IMR-90 (cell line): ENCODE measurements at regions not wholly inside any gene's neighbourhood (a gene's known extent, or its start where the extent isn't known, plus 50 kb on each side); places are given as distances from the start of the nearest gene placed in this dataset.

ENCODE experiments used
- ATAC-seq: fragments of 200-7000 bp; cut with Tn5 transposase; 2 replicates; pipeline ENCODE4 v1.9.1; 2020; ENCODE audit warnings: low read depth, mild to moderate bottlenecking, moderate library complexity
- BruUV-seq: library from RNA; stranded (reverse); fragments of 400-500 nt; replicated peaks from 2 replicates; lab custom pipeline; 2021; lab: Mats Ljungman, UMichigan
- CTCF ChIA-PET: fragments of 300-600 bp; formaldehyde crosslinking; extraction: SDS; loops from one replicate; lab custom pipeline; 2021; ENCODE audit warnings: antibody characterized with exemption; lab: Yijun Ruan, JAX
- POLR2A ChIA-PET: fragments of 300-600 bp; sonication (Branson Sonifier 250); formaldehyde crosslinking; loops from one replicate; lab custom pipeline; 2022; ENCODE audit warnings: antibody characterized with exemption; ENCODE audit not compliant: unreplicated experiment; lab: Charles Lee
- DNase-seq: peaks from one replicate; pipeline ENCODE4 v3.0.0; 2013
- H2AFZ ChIP-seq: replicated peaks from 2 replicates; pipeline ENCODE3; 2013; ENCODE audit warnings: low read length, mild to moderate bottlenecking; ENCODE audit not compliant: poor library complexity
- H2AK5ac ChIP-seq: 2 replicates; pipeline ENCODE4 v1.6.1; 2013; ENCODE audit warnings: low read depth, low read length, inconsistent platforms
- H2AK9ac ChIP-seq: replicated peaks from 2 replicates; pipeline ENCODE3; 2013; ENCODE audit warnings: mild to moderate bottlenecking, low read depth, low read length, moderate library complexity; ENCODE audit not compliant: poor library complexity
- H2BK120ac ChIP-seq: 2 replicates; pipeline ENCODE4 v1.6.1; 2013; ENCODE audit warnings: low read depth, low read length, inconsistent platforms
- H2BK15ac ChIP-seq: 3 replicates; pipeline ENCODE4 v1.6.1; 2013; ENCODE audit warnings: low read depth, low read length, inconsistent platforms
- H2BK20ac ChIP-seq: 2 replicates; pipeline ENCODE4 v1.6.1; 2013; ENCODE audit warnings: low read depth, mild to moderate bottlenecking, inconsistent platforms, low read length, moderate library complexity
- H2BK5ac ChIP-seq: 2 replicates; pipeline ENCODE4 v1.6.1; 2013; ENCODE audit warnings: mild to moderate bottlenecking, low read depth, low read length, inconsistent platforms; ENCODE audit not compliant: poor library complexity, severe bottlenecking
- H3K14ac ChIP-seq: replicated peaks from 2 replicates; pipeline ENCODE4 v1.6.1; 2013; ENCODE audit warnings: low read depth, low read length, inconsistent platforms
- H3K18ac ChIP-seq: 2 replicates; pipeline ENCODE4 v1.6.1; 2013; ENCODE audit warnings: low read depth, low read length, control low read depth
- H3K23ac ChIP-seq: 2 replicates; pipeline ENCODE4 v1.6.1; 2013; ENCODE audit warnings: low read depth, low read length, inconsistent platforms
- H3K27ac ChIP-seq: 2 replicates; pipeline ENCODE4 v1.5.1; 2013; ENCODE audit warnings: mild to moderate bottlenecking, control low read depth, low read length; ENCODE audit not compliant: insufficient read depth
- H3K27me3 ChIP-seq: 2 replicates; pipeline ENCODE4 v1.6.1; 2013; ENCODE audit warnings: low read length; ENCODE audit not compliant: control insufficient read depth, insufficient read depth
- H3K36me3 ChIP-seq: 2 replicates; pipeline ENCODE4 v1.6.1; 2013; ENCODE audit warnings: low read length, mixed read lengths; ENCODE audit not compliant: control insufficient read depth, insufficient read depth
- H3K4ac ChIP-seq: 2 replicates; pipeline ENCODE4 v1.6.1; 2013; ENCODE audit warnings: low read depth, low read length, inconsistent platforms
- H3K4me1 ChIP-seq: 2 replicates; pipeline ENCODE4 v1.6.1; 2013; ENCODE audit warnings: low read length, mixed read lengths; ENCODE audit not compliant: control insufficient read depth, insufficient read depth
- H3K4me2 ChIP-seq: 2 replicates; pipeline ENCODE4 v1.6.1; 2013; ENCODE audit warnings: low read depth, mild to moderate bottlenecking, control low read depth, low read length, moderate library complexity
- H3K4me3 ChIP-seq: 2 replicates; pipeline ENCODE4 v1.5.1; 2013; ENCODE audit warnings: low read depth, mild to moderate bottlenecking, control low read depth, low read length, moderate library complexity; ENCODE audit not compliant: insufficient read depth
- H3K56ac ChIP-seq: 2 replicates; pipeline ENCODE4 v1.6.1; 2013; ENCODE audit warnings: low read length, inconsistent platforms; ENCODE audit not compliant: insufficient read depth; ENCODE audit errors: extremely low read depth
- H3K79me1 ChIP-seq, 2 experiments: 2 replicates each; pipeline ENCODE4 v1.6.1; 2013; ENCODE audit warnings: low read length in 2 of 2, inconsistent platforms in 1 of 2, low read depth in 1 of 2
- H3K9ac ChIP-seq: 2 replicates; pipeline ENCODE4 v1.6.1; 2013; ENCODE audit warnings: low read depth, low read length, control low read depth
- H3K9me1 ChIP-seq: 2 replicates; pipeline ENCODE4 v1.6.1; 2013; ENCODE audit warnings: low read length, inconsistent platforms; ENCODE audit not compliant: insufficient read depth
- H3K9me3 ChIP-seq: 2 replicates; pipeline ENCODE4 v1.6.1; 2013; ENCODE audit warnings: low read length; ENCODE audit not compliant: control insufficient read depth, insufficient read depth
- H4K20me1 ChIP-seq: 2 replicates; pipeline ENCODE4 v1.6.1; 2013; ENCODE audit warnings: low read length, inconsistent platforms; ENCODE audit not compliant: insufficient read depth
- H4K5ac ChIP-seq: 2 replicates; pipeline ENCODE4 v1.6.1; 2013; ENCODE audit warnings: mild to moderate bottlenecking, low read depth, low read length, control low read depth
- H4K8ac ChIP-seq, 2 experiments: 2 replicates each; pipeline ENCODE4 v1.6.1; 2013; ENCODE audit warnings: low read depth in 2 of 2, low read length in 2 of 2, control low read depth in 1 of 2, inconsistent platforms in 1 of 2
- H4K91ac ChIP-seq: 2 replicates; pipeline ENCODE4 v1.6.1; 2013; ENCODE audit warnings: low read depth, low read length, inconsistent platforms; ENCODE audit not compliant: insufficient read depth
- BHLHE40 ChIP-seq: fragments of 150-350 bp; IDR thresholded peaks from 2 replicates; pipeline ENCODE4 v1.6.1; 2016; ENCODE audit warnings: mild to moderate bottlenecking, low read depth, low read length
- CEBPB ChIP-seq: IDR thresholded peaks from 2 replicates; pipeline ENCODE4 v1.6.1; 2012; ENCODE audit warnings: low read depth, low read length, improper control_type of control experiment
- CHD1 ChIP-seq: IDR thresholded peaks from 2 replicates; pipeline ENCODE4 v1.6.1; 2012; ENCODE audit warnings: low read depth, low read length, improper control_type of control experiment
- FOS ChIP-seq: fragments of 150-350 bp; IDR thresholded peaks from 2 replicates; pipeline ENCODE4 v1.6.1; 2016; ENCODE audit warnings: low read depth, low read length
- MAFK ChIP-seq: IDR thresholded peaks from 2 replicates; pipeline ENCODE4 v1.6.1; 2012; ENCODE audit warnings: low read depth, low read length, improper control_type of control experiment
- RFX5 ChIP-seq: IDR thresholded peaks from 2 replicates; pipeline ENCODE4 v1.8.0; 2012; ENCODE audit warnings: low read depth, mild to moderate bottlenecking, low read length, moderate library complexity
- WGBS, 2 experiments: methylation state at CpG; one replicate each; pipeline versions ENCODE4 v1.1.5 to v1.1.7; 2013; ENCODE audit warnings: missing lambda C conversion rate in 2 of 2; ENCODE audit not compliant: insufficient read length in 1 of 2; ENCODE audit errors: extremely low coverage in 2 of 2; 5-methylcytosine and 5-hydroxymethylcytosine counted together
- dilution Hi-C: fragments of 300-500 bp; cut with HindIII; formaldehyde crosslinking; loops from one replicate; pipeline ENCODE4 v1.14.3; 2018; ENCODE audit warnings: low sequenced_read_pairs; ENCODE audit not compliant: unreplicated experiment
- in situ Hi-C: fragments of 300-500 bp; cut with MboI; formaldehyde crosslinking; loops from 3 replicates; pipeline ENCODE4 v1.14.3; 2019; ENCODE audit warnings: low sequenced_read_pairs, inconsistent platforms, mixed read lengths
- intact Hi-C: fragments of 100-400 bp; cut with micrococcal nuclease; formaldehyde crosslinking; loops from 2 replicates; pipeline ENCODE4 v1.10.0; 2022
- TF ChIP-seq, protein P1 (sequence below): fragments of 150-350 bp; IDR thresholded peaks from 2 replicates; pipeline ENCODE4 v1.6.1; 2016; ENCODE audit warnings: low read depth, mild to moderate bottlenecking, low read length, moderate library complexity, borderline replicate concordance

DNA sequence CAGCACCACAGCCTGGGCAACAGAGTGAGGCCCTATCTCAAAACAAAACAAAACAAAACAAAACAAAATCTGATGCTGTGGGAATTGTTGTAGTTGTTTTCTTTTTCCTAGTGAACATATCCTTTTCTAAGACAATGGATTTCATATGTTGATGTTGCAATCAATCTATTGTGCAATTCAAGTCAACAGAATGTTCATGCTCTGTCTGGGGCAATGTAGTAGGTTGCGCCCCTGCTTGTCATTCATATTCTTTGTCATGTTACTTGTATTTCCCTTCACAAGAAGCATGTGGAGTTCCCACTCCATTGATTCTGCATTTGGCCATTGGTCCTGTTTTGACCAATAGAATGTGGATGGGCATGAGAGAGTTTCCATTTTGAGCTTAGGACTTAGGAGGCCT, 223.9 kb downstream of the DUSP10 start:
- Histone ChIP-seq H2BK15ac (no peak overlapping the region), H3K4me1 (no peaks in the 10 kb centered on the region), H3K4me3 (no peak overlapping the region), H3K9me1 (no peaks in the 10 kb centered on the region), H3K36me3 (no peaks in the 10 kb centered on the region), H2AFZ (no peak overlapping the region), H4K8ac (no peak overlapping the region), H3K18ac (no peak overlapping the region), H4K20me1 (no peaks in the 10 kb centered on the region), H3K27me3 (no peaks in the 10 kb centered on the region), H2AK5ac (no peak overlapping the region), H3K9ac (no peak overlapping the region), H4K5ac (no peak overlapping the region), H2BK120ac (no peak overlapping the region), H3K4ac (no peak overlapping the region), H3K23ac (no peak overlapping the region), H2BK20ac (no peak overlapping the region), H2AK9ac (no peak overlapping the region), H3K4me2 (no peak overlapping the region), H3K14ac (no peak overlapping the region), H2BK5ac (no peak overlapping the region), H3K27ac (no peak overlapping the region), H4K91ac (no peak overlapping the region), H3K79me1 (no peaks in the 10 kb centered on the region), H3K9me3 (no peaks in the 10 kb centered on the region), H3K56ac (no peak overlapping the region)
- dilution Hi-C loops (no loop called here), in situ Hi-C loops (no loop called here), intact Hi-C loops (no loop called here)
- no peak for DNase-seq
- no TSS peak for BruUV-seq
- POLR2A ChIA-PET = no interaction called here
- CTCF ChIA-PET = no interaction called here
- WGBS, 2 experiments = no CpG with 5 or more reads among the region's 1 CpG
- TF ChIP-seq, protein P1, sequence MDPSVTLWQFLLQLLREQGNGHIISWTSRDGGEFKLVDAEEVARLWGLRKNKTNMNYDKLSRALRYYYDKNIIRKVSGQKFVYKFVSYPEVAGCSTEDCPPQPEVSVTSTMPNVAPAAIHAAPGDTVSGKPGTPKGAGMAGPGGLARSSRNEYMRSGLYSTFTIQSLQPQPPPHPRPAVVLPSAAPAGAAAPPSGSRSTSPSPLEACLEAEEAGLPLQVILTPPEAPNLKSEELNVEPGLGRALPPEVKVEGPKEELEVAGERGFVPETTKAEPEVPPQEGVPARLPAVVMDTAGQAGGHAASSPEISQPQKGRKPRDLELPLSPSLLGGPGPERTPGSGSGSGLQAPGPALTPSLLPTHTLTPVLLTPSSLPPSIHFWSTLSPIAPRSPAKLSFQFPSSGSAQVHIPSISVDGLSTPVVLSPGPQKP = no peak
- TF ChIP-seq BHLHE40 = no peak
- TF ChIP-seq FOS = no peak
- TF ChIP-seq MAFK = no peak
- TF ChIP-seq RFX5 = no peak
- TF ChIP-seq CHD1 = no peak
- TF ChIP-seq CEBPB = peak; percentile 89
- ATAC-seq = no peak
